Middle frontal gyrus (tissue), 1 donor: ENCODE measurements at regions not wholly inside any gene's neighbourhood (a gene's known extent, or its start where the extent isn't known, plus 50 kb on each side); places are given as distances from the start of the nearest gene placed in this dataset.

ENCODE experiments used
- DNase-seq: peaks from one replicate; pipeline ENCODE4 v3.0.0-alpha.2; 2015; ENCODE audit warnings: low spot score; ENCODE audit errors: extremely low spot score

GRCh38 chr9:75408391-75408790 lies 320.1 kb downstream of the OSTF1 start:
- DNase-seq, result no peak

- no peak for DNase-seq
Observed at GRCh38 chr9:75410405-75410804, 322.1 kb downstream of the OSTF1 start.

- DNase-seq, result no peak
Observed at GRCh38 chr9:75414371-75415160, 326.3 kb downstream of the OSTF1 start.

GRCh38 chr9:75417471-75417870 lies 329.2 kb downstream of the OSTF1 start:
- DNase-seq, result no peak

- no peak for DNase-seq
Observed at GRCh38 chr9:75418518-75418917, 330.2 kb downstream of the OSTF1 start.

GRCh38 chr9:75422944-75423522 lies 334.7 kb downstream of the OSTF1 start:
- no peak for DNase-seq

- DNase-seq, result no peak
Observed at GRCh38 chr9:75429531-75430475, 341.5 kb downstream of the OSTF1 start.

GRCh38 chr9:75431375-75431774 lies 343.1 kb downstream of the OSTF1 start:
- DNase-seq, result no peak

- DNase-seq, result no peak
Observed at GRCh38 chr9:75432386-75432785, 344.1 kb downstream of the OSTF1 start.

- DNase-seq, result no peak
Observed at GRCh38 chr9:75432888-75433287, 344.6 kb downstream of the OSTF1 start.

GRCh38 chr9:75438716-75439115 lies 350.4 kb downstream of the OSTF1 start:
- DNase-seq, result no peak

GRCh38 chr9:75440914-75441313 lies 352.6 kb downstream of the OSTF1 start:
- no peak for DNase-seq

GRCh38 chr9:75445144-75445543 lies 356.8 kb downstream of the OSTF1 start:
- no peak for DNase-seq

GRCh38 chr9:75447281-75447680 lies 359.0 kb downstream of the OSTF1 start:
- no peak for DNase-seq

- DNase-seq, result no peak
Observed at GRCh38 chr9:75448281-75448680, 360.0 kb downstream of the OSTF1 start.

GRCh38 chr9:75448955-75449354 lies 360.6 kb downstream of the OSTF1 start:
- no peak for DNase-seq

- no peak for DNase-seq
Observed at GRCh38 chr9:75451045-75451444, 362.7 kb downstream of the OSTF1 start.

- DNase-seq, result no peak
Observed at GRCh38 chr9:75451505-75451904, 363.2 kb downstream of the OSTF1 start.

- no peak for DNase-seq
Observed at GRCh38 chr9:75452512-75452911, 364.2 kb downstream of the OSTF1 start.

- DNase-seq, result no peak
Observed at GRCh38 chr9:75454043-75454442, 365.7 kb downstream of the OSTF1 start.

GRCh38 chr9:75454891-75455290 lies 366.6 kb downstream of the OSTF1 start:
- no peak for DNase-seq

- DNase-seq, result no peak
Observed at GRCh38 chr9:75455444-75455921, 367.2 kb downstream of the OSTF1 start.
